Renal pelvis (tissue), 1 donor: ENCODE measurements at regions not wholly inside any gene's neighbourhood (a gene's known extent, or its start where the extent isn't known, plus 50 kb on each side); places are given as distances from the start of the nearest gene placed in this dataset.

Experiments used
- DNase-seq: peaks from one replicate; pipeline ENCODE4 v3.0.0-alpha.2; 2013

DNA sequence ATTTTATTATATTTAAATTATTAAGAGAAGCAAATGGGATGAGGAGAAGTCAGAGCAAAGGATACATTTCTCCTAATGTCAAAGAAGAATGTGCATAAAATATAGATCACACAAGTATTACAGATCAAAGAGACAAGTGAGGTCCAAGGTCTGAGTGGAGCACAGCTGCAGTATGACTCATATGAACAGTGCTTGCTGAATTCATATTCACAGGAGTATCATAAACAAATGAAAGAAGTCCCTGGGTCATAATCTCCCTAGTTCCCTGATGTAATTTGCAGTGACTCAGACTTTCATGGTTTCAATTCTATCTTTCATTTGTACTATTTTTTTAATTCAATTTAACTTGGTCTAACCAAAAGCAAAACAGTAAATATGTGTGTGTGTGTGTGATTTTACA lies 499.0 kb upstream of the CCDC179 start:
- DNase-seq = no peak

DNA sequence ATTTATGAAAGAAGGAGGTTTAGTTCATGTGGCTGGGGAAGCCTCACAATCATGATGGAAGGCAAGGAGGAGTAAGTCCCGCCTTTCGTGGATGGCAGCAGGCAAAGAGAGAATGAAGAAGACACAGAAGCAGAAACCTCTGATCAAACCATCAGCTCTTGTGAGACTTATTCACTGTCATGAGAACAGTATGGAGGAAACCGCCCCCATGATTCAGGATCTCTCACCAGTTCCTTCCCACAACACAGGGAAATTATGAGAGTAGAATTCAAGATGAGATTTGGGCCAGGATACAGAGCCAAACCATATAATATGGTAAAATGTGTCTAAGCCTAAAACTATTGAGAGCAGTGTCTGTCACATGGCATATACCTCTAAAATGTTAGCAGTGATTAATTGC lies 503.8 kb upstream of the CCDC179 start:
- DNase-seq = no peak

DNA sequence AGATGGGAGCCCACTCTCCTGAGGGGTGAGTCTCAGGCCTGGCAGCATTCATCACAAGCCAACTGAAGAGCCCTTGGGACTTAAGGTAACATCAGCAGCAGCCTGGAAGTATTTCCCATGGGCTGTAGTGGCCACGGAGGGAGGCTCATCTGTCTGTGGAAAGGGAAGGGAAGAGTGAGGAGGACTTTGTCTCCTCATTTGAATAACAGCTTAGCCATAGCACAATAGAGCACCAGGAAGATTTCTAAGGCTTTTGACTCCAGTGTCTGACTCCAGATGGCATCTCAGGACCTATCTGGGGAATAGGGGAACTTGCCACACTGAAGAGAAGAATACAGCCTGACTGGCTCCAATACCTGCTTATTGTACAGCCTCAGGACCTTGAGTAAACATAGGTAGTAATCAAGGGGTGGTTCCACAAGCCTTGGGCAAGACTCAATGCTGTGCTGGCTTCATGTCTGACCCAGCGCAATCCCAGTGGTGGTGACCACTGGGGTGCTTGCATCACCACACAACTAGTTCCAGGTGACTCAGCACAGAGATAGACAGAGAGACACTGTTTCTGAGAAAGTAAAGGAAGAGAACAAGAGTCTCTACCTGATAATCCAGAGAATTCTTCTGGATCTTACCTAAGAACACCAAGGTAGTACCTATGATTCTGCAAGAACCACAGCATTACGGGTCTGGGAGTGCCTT lies 510.5 kb upstream of the CCDC179 start:
- DNase-seq = no peak

DNA sequence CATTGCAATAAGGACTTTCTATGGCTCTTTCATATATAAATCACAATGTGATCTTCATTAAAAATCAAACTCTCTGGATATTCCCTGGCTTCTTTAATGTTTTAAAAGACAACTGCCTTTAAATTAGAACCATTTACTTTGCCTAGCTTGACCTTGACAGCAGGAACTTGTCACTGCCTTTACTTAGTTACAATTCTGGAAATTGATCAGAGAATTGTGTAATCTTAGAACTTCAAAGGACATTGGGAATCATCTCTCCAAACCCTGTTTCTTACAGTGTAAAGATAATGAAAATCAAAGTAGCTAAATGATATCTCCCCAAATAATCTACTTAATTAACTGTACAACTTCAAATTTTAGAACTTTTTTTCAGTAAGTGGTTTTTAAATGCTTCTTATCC lies 517.6 kb upstream of the CCDC179 start:
- DNase-seq = no peak

DNA sequence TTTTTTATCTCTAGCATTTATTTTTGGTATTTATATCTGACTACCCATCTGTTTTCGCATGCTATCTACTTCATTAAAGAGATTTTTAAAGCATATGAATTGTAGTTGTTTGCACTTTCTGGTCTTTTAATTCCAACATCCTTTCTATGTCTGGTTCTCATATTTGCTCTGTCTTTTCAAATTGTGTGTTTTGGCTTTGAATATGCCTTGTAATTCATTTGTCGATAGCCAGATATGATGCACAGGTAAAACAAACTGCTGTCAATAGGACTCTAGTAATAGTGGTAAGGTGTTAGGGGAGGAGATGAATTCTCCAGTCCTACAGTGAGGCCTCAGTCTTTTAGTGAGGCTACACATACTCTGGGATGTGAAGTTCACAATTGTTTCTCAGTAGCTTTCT lies 530.8 kb upstream of the CCDC179 start:
- no peak for DNase-seq

DNA sequence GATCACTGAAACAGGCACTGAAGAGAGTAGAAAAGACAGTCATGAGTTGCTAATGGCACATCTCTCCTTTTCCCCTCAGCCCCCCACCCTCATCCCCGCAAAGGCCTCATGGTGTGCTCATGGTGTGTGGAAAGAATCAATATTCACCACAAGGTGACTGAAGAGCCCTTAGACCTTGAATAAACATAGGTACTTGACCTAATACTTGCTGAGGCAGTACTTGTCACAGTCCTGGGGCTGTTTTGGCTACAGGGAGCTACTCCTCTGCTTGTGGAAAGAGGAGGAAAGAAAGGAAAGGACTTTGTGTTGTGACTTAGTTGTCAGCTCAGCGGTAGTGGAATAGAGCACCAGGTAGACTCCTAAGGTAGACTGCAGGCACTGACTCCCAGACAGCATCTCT lies 537.8 kb upstream of the CCDC179 start:
- DNase-seq = no peak

DNA sequence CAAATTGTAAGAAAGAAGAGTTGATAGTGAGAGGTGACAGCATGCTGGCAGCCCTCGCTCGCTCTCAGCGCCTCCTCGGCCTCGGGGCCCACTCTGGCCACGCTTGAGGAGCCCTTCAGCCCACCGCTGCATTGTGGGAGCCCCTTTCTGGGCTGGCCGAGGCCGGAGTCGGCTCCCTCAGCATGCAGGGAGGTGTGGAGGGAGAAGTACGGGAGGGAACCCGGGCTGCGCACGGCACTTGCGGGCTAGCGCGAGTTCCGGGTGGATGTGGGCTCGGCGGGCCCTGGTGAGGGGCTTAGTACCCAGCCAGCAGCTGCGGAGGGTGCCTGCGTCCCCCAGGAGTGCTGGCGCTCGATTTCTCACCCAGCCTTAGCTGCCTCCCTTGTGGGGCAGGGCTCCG lies 539.7 kb upstream of the CCDC179 start:
- no peak for DNase-seq

DNA sequence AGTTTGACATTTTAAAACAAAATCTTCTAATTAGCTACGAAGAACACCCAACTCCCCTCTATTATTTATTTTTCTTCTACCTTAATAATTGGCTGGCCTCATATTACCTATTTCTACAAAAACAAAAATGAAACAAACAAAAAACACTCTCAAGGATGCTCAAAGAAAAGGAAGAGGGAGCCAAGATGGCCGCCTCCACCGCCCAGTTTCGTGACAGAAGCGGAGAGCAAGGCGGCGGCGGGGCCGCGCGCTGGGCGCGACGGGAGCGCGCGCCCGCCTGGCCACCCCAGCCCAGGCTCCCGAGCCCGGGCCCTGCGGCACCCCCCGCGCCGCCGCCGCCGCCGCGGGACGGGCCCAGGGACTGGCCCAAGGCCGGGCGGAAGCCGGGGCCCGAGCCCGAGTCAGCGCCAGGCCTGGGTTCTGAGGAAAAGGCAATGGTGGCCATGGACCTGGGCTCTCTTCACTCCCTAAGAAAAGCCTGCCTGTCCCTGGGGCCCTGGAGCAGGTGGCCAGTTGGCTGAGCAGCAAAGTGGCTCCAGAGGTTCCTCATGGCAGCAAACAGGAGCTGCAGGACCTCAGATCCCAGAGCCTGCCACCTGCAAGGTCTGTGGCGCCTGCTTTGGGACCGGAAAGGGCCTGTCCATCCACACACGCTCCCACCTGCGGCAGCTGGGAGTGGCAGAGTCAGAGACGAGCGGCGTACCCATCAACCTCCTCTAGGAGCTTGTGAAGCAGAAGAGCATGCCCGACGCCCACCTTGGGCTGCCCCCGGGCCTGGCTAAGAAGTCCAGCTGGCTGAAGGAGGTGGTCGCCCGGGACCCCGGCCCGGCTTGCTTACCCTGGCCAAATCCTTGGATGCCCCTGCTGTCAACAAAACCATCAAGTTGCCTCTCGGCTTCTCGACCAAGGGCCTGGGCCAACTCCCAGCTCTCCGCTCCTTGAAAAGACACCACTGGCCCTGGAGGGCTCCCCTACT lies 543.2 kb upstream of the CCDC179 start:
- no peak for DNase-seq

DNA sequence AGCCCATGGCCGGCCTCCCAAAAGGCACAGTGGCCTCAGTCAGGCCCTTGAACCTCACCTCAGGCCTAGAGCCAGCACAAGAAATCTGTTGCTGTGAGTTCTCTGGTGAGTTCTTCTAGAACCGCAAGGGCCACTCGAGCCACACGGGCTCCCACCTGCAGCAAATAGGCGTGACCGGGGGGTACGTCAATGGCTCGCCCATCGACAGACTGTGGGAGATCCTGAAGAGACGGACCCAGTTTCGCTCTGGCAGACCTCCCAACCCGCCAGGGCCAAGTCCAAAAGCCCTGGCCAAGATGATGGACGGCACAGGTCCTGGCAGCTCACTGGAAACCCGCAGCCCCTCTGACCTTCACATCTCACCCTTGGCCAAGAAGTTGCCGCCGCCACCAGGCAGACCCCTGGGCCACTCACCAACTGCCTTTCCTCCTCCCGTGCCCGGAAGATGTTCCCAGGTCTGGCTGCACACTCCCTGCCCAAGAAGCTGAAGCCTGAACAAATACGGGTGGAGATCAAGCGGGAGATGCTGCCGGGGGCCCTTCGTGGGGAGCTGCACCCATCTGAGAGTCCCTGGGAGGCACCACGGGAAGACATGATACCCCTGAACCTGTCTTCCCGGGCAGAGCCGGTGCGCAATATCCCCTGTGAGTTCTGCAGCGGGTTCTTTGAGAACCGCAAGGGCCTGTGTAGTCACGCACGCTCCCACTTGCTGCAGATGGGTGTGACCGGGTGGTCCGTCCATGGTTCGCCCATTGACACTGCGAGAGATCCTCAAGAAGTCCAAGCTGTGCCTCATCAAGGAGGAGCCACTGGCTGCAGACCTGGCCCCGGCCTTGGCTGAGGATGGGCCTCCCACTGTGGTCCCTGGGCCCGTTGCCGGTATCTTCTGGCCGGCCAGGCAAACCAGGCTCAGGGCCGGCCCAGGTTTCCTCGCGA lies 544.2 kb upstream of the CCDC179 start:
- no peak for DNase-seq

DNA sequence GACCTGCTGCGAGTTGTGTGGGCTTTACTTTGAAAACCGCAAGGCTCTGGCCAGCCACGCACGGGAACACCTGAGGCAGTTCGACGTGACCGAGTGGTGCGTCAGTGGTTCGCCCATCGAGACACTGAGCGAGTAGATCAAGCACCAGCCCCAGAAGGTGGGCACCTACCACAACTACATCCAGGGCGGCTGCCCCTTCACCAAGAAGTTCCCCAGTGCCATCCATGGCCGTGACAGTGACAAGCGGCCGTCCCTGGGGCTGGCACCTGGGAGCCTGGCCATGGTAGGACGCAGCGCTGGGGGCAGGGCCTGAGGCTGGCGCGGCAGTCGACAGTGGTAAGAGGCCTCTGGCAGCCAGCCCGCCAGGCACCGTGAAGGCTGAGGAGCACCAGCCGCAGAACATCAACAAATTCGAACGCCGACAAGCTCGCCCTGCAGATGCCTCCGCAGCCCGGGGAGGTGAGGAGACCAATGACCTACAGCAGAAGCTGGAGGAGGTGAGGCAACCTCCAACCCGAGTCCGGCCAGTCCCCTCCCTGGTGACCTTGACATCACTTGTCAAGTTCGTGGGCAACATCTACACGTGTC lies 545.2 kb upstream of the CCDC179 start:
- DNase-seq = no peak

DNA sequence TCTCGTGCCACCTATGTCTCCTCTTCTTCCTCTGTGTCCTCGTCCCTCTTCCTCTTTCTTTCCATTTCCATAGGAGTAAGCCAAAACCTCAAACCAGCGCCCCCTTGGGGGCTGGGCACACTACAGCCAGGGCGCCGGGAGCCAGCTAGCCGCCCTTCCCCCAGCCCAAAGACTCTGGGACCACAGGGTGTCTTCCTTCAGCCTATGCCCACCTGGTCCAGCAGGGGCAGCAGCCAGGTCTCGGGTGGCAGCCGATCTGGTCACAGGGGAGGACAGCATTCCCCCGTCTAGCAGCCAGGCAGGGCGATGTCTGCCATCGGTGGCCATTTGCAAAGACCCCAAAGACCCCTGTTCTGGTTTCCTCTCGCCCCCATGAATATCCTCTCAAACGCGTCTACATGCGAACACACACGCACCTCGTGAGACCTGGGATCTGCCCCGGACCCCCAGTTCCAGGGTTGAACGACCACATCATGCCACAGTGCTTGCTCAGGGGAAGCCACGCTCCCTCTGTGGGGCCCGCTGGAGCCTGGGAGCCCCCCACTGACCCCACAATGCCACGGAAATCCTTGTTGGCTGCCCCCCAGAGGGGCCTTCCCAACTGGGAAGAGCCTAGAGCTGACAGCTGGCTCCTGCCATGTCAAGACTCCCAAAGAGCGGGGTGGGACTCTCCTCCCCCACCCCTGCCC lies 546.0 kb upstream of the CCDC179 start:
- no peak for DNase-seq

DNA sequence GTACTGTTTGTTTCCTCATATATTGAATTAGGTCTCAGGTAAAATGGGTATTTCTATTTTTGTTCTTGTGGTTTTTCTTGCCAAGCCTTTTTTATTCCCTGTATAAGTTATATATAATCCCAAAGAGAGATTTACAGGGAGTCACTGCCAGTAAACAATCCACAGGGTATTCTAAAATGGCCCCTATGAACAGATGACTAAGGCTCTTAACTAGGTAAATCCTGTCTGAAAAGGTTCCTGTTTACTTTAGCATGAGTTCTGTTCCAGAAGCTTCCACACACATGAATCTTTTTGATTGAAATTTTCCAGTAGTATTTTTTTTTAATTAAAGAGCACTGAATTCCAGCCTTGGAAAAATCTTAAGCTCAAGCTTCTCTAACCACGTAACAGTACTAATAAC lies 552.8 kb upstream of the CCDC179 start:
- no peak for DNase-seq

DNA sequence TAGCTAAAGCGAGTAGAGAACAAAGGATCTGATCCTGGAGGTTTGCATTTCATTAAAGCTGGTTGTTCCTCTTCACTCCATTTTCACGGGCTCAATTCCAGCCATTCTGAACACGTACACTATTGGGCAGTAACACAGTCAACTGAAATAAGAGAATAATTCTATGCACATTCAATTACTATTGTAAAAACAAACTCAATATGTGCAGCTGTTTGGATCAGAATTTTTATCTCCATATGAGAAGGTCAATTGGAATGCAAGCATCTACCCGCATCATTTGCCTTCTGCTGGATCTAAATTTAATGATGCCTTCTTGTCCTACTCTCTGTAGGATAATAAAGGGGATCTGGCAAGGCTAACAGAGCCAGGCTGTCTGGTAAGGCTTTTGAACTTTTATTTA lies 562.8 kb upstream of the CCDC179 start:
- no peak for DNase-seq

DNA sequence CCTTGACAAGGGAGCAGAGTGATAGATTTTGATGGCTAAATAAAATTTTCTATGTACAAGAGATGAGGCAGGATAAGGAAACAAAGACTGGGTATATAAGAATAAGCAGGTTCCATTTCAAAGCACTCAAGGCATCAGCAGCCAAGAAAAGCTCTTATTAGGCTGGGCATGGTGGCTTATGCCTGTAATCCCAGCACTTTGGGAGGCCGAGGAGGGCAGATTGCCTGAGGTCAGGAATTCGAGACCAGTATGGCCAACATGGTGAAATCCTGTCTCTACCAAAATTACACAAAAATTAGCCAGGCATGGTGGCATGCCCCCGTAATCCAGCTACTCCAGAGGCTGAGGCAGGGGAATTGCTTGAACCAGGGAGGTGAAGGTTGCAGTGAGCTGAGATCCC lies 563.4 kb upstream of the CCDC179 start:
- no peak for DNase-seq

DNA sequence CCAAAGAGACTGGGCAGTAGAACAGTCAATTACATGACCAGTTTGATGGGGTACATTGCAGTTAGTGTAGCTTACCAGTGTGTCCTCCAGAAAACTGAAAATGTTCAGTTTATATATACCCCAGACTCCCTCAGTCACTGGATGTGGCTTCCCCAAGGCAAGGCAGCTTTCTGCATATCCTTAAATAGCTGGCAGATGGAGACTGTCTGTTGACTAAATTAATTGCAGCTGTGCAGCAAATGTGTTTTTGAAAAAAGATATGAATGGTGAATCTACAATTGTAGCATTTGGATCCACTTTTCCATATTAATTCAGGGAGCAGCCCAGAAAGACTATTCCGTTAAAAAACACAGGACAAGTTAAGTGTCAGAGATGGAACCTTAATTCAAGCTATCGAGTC lies 565.1 kb upstream of the CCDC179 start:
- no peak for DNase-seq

DNA sequence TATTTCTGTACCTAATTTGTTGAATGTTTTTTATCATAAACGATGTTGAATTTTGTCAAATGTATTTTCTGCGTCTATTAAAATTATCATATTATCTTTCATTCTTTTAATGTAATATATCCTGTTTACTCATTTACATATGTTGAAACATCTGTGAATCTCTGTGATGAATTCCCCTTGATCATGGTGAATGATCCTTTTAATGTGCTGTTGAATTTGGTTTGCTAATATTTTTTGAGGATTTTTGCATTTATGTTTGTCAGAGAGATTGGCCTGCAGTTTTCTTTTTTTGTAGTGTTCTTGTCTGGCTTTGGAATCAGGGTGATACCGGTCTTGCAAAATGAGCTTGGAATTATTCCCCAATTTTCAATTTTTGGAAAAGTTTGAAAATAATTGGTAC lies 569.3 kb upstream of the CCDC179 start:
- no peak for DNase-seq

DNA sequence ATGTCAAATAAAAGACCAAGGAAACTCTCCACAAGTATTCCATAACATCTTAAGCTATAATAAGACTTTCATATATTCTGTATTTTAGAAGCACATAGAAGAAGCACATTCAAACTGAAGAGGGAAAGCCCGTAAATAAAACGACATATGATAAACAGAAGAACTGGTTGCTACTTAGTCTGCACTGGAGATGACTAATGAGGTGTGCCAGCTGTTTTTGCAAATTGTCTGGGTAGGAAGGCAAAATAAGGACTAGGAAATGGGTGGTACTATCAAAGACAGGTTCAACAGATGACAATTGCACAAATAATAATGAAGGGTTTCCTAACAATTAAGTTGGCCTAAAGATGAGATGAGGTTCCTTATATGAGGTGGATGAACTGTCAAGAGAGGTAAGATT lies 593.2 kb upstream of the CCDC179 start:
- no peak for DNase-seq

DNA sequence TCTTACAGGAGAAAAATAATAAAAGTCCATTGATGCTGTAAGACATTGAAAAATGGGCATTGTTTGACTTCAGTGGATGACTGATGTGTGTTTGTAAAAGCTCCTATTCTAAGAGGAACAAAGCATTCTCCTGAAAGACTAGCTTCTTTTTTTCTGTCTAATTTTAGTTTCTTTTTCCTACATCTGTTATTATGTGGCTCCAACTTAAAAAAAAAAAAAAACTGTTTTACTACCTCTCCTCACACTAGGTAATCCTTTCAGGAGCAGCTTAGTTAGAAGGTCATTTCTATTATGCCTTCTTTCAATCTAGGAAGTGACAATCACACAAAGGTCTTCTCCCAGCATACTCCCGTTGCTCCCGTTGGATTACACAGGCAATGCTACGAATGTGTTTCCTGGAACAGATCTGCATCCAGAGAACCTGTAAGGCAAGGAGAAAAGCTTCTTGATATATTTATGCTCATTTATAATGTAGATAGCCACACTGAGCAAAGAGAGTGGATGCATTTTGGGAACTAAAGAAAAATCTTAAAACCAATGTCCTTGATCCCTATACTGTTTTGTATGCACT lies 595.1 kb upstream of the CCDC179 start:
- no peak for DNase-seq

DNA sequence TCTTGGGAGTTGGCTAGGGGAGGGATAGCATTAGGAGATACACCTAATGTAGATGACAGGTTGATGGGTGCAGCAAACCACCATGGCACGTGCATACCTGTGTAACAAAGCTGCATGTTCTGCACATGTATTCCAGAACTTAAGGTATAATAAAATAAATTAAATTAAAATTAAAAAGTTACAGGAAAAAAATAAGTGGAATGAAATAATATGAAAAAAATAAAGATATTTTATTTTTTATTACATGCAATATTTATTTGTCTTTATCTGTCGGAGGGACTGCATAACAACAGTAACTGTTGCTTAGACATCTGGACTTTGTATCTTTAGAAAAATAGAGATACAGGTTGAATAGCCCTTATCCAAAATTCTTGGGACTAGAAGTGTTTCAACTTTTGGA lies 597.4 kb upstream of the CCDC179 start:
- no peak for DNase-seq

DNA sequence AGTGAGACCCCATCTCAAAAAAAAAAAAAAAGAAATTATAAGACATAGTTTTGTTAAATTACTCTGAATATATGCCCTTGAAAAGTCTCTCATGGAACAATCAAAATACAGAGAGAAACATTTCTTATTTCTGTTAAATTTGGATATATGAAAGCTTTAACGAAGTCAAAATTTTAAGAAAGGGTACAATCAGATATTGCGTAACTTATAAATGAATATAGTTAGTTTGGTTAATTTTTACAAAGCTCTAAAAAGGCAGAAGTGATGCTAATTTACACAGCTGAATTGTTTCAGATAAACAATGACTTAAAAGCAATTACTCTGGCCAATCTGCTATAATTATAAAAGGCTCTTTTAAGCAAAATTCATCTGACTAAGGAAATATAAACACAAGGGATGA lies 611.6 kb upstream of the CCDC179 start:
- no peak for DNase-seq

DNA sequence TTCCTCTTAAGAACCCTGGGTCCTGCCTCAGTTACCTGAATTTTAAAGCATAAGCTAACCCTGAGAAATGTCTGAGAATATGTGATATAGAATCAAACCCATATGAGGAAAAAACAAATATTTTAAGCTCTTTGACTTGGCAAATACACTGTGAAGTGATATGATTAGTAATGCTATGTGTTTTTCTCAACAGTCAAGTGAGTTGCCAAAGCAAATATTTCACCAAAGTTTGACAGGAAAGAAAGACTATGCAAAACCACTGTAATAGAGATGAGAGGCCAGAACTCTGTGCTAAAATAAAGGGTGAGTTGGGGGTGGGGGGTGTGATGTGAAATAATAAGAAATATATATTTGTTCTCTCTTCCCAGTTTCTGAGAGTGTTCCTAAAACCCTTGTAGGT lies 613.5 kb upstream of the CCDC179 start:
- no peak for DNase-seq
